ENCODE measurements at regions not wholly inside any gene's neighbourhood (a gene's known extent, or its start where the extent isn't known, plus 50 kb on each side); places are given as distances from the start of the nearest gene placed in this dataset.

- H3K9me3 ChIP-seq (ENCODE audit: control insufficient read depth, insufficient read depth, low read length): no peaks in the 10 kb centered on the region
- no peak overlapping the region for H3K4me2 ChIP-seq (ENCODE audit: low read length)
- H3K36me3 ChIP-seq (ENCODE audit: control insufficient read depth, low read length): no peaks in the 10 kb centered on the region
- no peaks in the 10 kb centered on the region for H3K9me2 ChIP-seq (replicated peaks; ENCODE audit: control insufficient read depth, low read length)
- H4K20me1 ChIP-seq (ENCODE audit: control insufficient read depth, insufficient read depth, low read depth, low read length): no peaks in the 10 kb centered on the region
- TF ChIP-seq EZH2phosphoT487 (IDR thresholded peaks at IDR 0.05; ENCODE audit: borderline replicate concordance, low read length) (no peak), CTCF (IDR thresholded peaks at IDR 0.05; ENCODE audit: low read depth, low read length, poor library complexity, severe bottlenecking) (no peak)
- no peak overlapping the region for H3K4me3 ChIP-seq (ENCODE audit: low read length)
- no peaks in the 10 kb centered on the region for H3K79me2 ChIP-seq (ENCODE audit: control insufficient read depth, low read length)
- H3K4me1 ChIP-seq (ENCODE audit: control insufficient read depth, low read length): no peaks in the 10 kb centered on the region
- H3F3A ChIP-seq (ENCODE audit: control insufficient read depth, insufficient read depth): no peaks in the 10 kb centered on the region
- no peak overlapping the region for H3K27ac ChIP-seq (ENCODE audit: low read depth, low read length)
- no peaks in the 10 kb centered on the region for H3K27me3 ChIP-seq (ENCODE audit: control insufficient read depth, low read length)
Observed at GRCh38 chr16:72409423-72409822, 237.5 kb upstream of the PMFBP1 start.

DNA sequence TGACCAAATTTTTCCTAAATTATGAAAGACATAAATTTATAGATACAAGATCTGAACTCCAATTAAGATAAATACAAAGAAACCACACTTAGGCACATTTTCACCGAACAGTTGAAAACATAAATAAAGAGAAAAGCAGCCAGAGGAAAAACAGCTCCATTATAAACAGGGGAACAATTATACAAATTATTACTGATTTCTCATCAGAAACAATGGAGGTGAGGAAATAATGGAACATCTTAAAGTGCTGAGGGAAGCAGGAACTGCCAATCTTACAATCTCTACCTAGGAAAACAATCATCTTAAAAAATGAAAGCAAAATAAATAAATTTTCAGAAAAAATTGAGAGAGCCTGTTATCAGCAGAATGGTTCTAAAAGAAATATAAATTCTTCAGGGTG lies 234.4 kb upstream of the PMFBP1 start:
- TF ChIP-seq CTCF (IDR thresholded peaks at IDR 0.05; ENCODE audit: low read depth, low read length, poor library complexity, severe bottlenecking): no peak
- no peak for TF ChIP-seq EZH2phosphoT487 (IDR thresholded peaks at IDR 0.05; ENCODE audit: borderline replicate concordance, low read length)
- H3K36me3 ChIP-seq (ENCODE audit: control insufficient read depth, low read length): no peaks in the 10 kb centered on the region
- no peaks in the 10 kb centered on the region for H3F3A ChIP-seq (ENCODE audit: control insufficient read depth, insufficient read depth)
- H3K4me2 ChIP-seq (ENCODE audit: low read length): no peak overlapping the region
- H3K4me1 ChIP-seq (ENCODE audit: control insufficient read depth, low read length): no peaks in the 10 kb centered on the region
- H3K27ac ChIP-seq (ENCODE audit: low read depth, low read length): no peak overlapping the region
- H3K9me2 ChIP-seq (replicated peaks; ENCODE audit: control insufficient read depth, low read length): no peaks in the 10 kb centered on the region
- H3K27me3 ChIP-seq (ENCODE audit: control insufficient read depth, low read length): no peaks in the 10 kb centered on the region
- no peak overlapping the region for H3K4me3 ChIP-seq (ENCODE audit: low read length)
- no peaks in the 10 kb centered on the region for H3K9me3 ChIP-seq (ENCODE audit: control insufficient read depth, insufficient read depth, low read length)
- no peaks in the 10 kb centered on the region for H3K79me2 ChIP-seq (ENCODE audit: control insufficient read depth, low read length)
- H4K20me1 ChIP-seq (ENCODE audit: control insufficient read depth, insufficient read depth, low read depth, low read length): no peaks in the 10 kb centered on the region

- Histone ChIP-seq H3K4me2 (ENCODE audit: low read length) (no peak overlapping the region), H3K9me3 (ENCODE audit: control insufficient read depth, insufficient read depth, low read length) (no peaks in the 10 kb centered on the region), H3K27ac (ENCODE audit: low read depth, low read length) (no peak overlapping the region), H3K79me2 (ENCODE audit: control insufficient read depth, low read length) (no peaks in the 10 kb centered on the region), H4K20me1 (ENCODE audit: control insufficient read depth, insufficient read depth, low read depth, low read length) (no peaks in the 10 kb centered on the region), H3K4me3 (ENCODE audit: low read length) (no peak overlapping the region), H3K9me2 (replicated peaks; ENCODE audit: control insufficient read depth, low read length) (no peaks in the 10 kb centered on the region), H3F3A (ENCODE audit: control insufficient read depth, insufficient read depth) (no peaks in the 10 kb centered on the region), H3K36me3 (ENCODE audit: control insufficient read depth, low read length) (no peaks in the 10 kb centered on the region), H3K4me1 (ENCODE audit: control insufficient read depth, low read length) (no peaks in the 10 kb centered on the region), H3K27me3 (ENCODE audit: control insufficient read depth, low read length) (no peaks in the 10 kb centered on the region)
- TF ChIP-seq CTCF (IDR thresholded peaks at IDR 0.05; ENCODE audit: low read depth, low read length, poor library complexity, severe bottlenecking): no peak
- TF ChIP-seq EZH2phosphoT487 (IDR thresholded peaks at IDR 0.05; ENCODE audit: borderline replicate concordance, low read length): no peak
Observed at GRCh38 chr16:72404299-72404698, 232.3 kb upstream of the PMFBP1 start.

GRCh38 chr16:72401084-72401361 lies 229.1 kb upstream of the PMFBP1 start:
- Histone ChIP-seq H3K9me3 (ENCODE audit: control insufficient read depth, insufficient read depth, low read length) (no peaks in the 10 kb centered on the region), H3K4me1 (ENCODE audit: control insufficient read depth, low read length) (no peaks in the 10 kb centered on the region), H3K4me3 (ENCODE audit: low read length) (no peak overlapping the region), H3K9me2 (replicated peaks; ENCODE audit: control insufficient read depth, low read length) (no peaks in the 10 kb centered on the region), H3K36me3 (ENCODE audit: control insufficient read depth, low read length) (no peaks in the 10 kb centered on the region), H4K20me1 (ENCODE audit: control insufficient read depth, insufficient read depth, low read depth, low read length) (no peaks in the 10 kb centered on the region), H3K4me2 (ENCODE audit: low read length) (no peak overlapping the region), H3F3A (ENCODE audit: control insufficient read depth, insufficient read depth) (no peaks in the 10 kb centered on the region), H3K27me3 (ENCODE audit: control insufficient read depth, low read length) (no peaks in the 10 kb centered on the region), H3K27ac (ENCODE audit: low read depth, low read length) (no peak overlapping the region), H3K79me2 (ENCODE audit: control insufficient read depth, low read length) (no peaks in the 10 kb centered on the region)
- no peak for TF ChIP-seq EZH2phosphoT487 (IDR thresholded peaks at IDR 0.05; ENCODE audit: borderline replicate concordance, low read length)
- no peak for TF ChIP-seq CTCF (IDR thresholded peaks at IDR 0.05; ENCODE audit: low read depth, low read length, poor library complexity, severe bottlenecking)

Measured in DOHH2 (cell line).